Hematopoietic multipotent progenitor cell treated with erythropoietin and hydrocortisone succinate and interleukin-3 and kit ligand, for 17 days (in vitro differentiated cells): ENCODE measurements at regions not wholly inside any gene's neighbourhood (a gene's known extent, or its start where the extent isn't known, plus 50 kb on each side); places are given as distances from the start of the nearest gene placed in this dataset.

Experiments
- DNase-seq: peaks from one replicate; pipeline ENCODE4 v3.0.0-alpha.2; 2015; ENCODE audit warnings: low spot score

DNA sequence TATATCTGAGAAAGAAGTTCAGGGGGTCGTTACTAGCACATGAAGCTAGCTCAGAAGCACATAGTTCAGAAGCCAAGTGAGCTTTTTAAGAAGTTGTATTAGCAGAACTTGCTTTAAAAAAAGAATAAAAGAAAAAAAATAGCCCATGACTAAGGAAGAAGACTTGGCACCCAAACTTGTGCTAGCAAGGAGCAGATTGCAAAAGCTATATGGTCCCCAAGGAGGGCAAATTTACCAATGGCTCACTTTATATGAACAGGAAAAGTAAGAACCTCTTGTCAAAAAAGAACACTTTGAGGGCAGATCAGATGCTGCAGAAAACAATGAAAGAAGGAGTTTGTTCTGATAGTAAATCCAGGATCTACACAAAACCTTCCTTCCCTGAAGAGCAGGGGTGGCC is 486.5 kb upstream of the ACVR2A start:
- DNase-seq, result no peak

DNA sequence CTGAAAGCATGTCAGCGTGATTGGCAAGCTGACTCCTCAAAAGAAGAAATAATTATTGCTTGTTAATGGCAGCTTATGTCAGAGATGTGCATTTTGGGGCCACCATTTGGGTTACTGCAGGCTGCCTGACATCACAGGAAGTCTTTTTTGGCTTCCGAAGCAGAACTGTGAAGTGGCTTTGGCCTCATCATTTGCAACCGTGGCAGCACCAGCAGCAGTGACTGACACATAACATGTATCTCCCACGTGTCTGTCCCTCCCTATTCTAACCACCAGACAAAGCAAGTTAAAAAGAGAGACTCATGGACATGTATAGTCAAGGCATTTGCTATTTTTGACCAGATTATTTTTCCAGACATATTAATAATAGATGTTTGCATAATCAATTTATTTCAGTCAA is 488.7 kb upstream of the ACVR2A start:
- no peak for DNase-seq

DNA sequence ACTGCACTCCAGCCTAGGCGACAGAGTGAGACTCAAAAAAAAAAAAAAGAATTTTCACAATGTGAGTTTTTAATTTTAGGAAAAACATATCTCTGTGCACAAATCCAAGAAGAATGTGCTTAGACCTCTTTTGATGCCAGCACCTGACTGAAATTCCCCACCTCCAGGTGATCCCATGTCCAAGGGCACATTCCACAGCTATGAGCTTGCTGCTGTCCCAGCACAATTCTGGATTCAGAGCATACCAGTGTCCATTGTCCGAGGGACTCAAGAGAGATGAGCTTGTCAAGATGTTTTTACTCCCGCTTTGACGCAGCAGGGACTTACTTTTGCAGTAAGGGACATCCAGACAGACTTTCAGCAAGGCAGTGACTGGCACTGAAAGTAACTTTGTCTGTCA is 489.1 kb upstream of the ACVR2A start:
- no peak for DNase-seq

DNA sequence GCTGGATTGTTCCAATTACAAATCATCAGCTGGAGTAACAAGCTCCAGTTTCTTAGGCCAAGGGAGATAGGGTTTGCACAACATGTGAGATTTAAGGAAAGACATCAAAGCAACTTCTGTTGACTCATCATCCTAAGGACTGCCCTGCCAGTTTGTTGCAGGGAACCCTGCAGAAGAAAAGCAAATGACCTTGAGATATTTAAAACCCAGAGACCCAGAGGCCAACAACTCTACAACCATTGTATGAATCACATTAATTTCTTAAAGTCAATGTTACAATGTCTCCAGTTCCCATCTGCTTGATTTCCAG is 491.8 kb upstream of the ACVR2A start:
- DNase-seq, result no peak

DNA sequence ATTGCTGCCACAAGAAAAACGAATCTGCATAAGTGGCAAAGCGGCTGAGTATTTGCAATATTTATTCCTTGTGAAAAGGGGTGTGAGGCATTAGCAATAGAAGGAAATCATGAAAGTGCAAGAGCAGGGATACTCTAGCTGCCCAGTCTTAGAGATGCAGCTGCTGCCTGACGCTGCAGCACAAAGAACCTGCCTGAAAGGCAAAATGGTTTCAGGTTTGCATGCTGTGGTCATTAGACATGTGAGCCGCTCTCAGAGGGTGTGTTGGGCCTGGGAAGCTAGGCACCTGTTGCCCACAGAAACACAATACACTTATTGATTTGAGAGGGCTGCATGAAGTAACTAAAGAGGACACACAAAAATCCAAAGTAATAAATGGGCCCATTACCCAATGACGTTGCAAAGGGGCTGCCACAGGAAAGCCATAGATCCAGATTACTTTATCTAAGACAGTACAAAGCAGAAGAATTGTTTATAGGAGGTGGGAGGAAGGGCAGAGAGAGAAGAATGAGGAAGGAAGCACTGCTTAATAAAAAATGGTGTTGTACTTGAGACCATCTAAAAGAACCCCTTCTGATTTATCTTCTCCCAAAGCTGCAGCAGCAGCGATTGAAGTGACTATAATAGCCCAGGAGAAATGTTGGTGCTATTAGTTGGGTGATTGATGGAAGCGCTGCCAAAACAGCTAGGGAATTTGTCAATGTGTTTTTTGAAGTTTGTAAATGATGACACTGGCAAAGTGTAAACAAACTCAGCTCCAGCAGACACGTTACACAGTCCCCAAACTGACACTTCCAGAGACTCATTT is 492.4 kb upstream of the ACVR2A start:
- no peak for DNase-seq

DNA sequence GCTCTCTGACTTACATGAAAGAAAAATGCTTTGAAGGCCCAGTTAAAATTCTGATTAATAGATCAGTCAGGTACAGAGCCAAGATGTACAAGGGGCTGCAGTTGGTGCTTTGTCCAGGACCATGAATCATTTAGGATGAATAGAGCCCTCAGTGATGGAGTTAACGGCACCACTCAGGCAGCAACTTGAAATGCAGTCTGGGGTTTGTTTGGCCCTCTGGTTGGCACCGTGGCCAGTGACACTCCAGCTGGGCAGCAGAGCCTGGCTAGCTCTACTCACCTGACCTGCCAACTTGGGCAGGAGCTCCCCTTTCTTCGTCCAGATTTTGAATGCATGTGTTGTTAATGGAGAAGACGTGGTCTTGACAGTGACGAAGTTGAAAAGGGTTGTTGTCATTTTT is 493.0 kb upstream of the ACVR2A start:
- no peak for DNase-seq

DNA sequence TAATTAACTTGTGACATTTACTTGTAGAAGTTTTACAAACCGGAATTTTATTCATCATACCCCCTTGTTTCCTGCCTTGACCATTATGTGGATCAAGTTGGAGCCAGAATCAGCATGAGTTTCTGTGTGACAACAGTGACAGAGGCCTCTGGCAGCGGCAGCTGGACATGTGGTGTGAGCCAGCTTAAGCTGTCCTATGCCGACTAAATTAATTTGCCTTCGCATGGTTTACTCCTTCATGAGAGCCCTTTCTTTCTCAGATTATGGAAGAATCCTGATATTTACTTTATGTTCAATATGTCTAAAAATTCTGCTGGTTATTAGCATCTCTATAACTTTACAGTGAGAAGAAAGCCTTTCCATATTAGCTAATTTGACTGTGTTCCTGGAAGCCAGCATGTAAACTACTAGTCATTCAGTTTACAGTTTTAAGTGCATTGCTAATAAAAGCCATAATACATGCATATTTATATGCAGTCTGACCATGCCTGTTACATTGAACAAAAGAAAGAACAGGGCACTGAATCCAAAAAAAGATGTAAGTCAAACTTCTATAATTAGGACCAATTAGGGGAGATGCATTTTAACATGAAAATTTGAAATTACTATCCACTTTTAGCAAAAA is 495.8 kb upstream of the ACVR2A start:
- no peak for DNase-seq

DNA sequence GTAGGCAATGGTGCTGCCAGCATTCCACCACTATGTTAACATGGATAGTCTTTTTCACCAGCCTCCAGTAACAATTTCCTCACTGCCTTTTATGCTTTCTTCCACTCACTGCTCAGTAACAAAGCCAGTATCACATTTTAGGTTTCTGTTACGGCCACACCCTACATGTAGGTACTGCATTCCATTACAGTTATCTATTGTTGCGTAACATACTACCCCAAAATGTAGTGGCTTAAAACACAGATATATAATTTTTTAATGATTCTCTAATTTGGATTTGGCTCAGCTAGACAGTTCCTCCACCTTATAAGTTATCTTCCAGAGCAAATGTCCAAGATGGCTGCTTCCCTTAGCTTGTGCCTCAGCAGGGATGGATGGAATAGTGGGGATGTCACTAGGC is 498.7 kb upstream of the ACVR2A start:
- DNase-seq, result no peak

DNA sequence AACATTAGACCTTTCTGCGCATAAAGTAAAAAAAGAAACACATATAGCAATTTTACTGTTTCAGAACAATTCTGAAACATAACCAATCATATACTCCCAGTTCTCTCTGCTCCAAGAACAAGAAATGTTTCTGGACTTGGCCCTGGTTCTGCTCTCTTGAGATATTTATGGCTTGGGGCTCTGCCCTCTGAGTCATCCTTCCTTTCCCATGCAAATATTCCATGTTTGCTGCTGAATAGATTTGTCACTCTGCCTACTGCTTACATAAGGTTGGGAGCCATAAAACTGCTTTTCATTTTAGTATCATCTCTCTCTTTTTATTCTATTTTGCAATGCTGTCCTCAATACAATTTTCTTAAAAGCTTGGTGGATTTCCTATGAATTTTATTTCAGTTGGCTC is 499.6 kb upstream of the ACVR2A start:
- DNase-seq, result no peak

DNA sequence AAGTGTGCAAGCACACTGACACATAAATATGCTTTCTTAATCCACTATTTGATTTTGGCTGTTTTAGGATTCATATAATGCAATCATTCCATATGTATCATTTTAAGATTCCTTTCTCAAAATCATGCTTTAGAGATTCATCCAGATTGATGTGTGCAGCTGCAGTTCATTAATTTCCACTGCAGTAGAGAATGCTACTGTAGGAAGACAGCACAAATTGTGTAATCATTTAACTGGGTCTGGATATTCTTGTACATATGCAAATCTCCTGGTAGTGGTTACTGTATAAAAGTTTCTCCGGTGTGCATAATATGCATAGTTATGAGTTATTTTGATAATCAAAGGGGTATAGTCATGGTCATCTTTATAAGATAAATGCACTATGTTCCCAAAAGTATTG is 502.5 kb upstream of the ACVR2A start:
- no peak for DNase-seq

DNA sequence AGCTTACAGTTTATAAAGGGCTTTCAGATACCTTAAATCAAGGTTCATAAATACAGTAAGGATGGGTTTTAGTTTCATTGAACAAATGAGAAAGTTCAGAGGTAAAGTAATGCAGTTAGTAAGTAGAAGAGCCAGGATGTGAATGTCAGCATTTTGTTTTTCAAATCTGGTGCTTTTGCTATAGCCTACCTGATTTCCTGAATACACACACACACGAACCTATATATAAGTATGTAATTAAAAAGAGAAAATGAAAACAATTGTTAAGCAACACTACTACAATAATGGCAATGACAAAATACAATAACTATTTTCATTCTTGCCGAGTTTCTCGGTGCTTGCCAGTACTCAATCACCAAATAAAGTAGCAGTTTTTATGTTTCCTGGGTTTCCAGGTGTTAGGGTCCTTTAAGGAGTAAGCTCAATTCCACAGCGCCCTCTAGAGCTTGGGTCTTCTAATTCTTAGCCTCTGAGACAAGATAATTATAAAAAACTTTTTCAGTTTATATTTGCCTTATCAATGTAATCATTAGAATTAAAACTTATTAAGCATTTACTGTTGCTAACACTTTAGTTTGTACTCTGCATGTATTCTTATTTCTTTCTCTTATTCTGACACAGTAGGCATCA is 512.9 kb upstream of the ACVR2A start:
- no peak for DNase-seq

DNA sequence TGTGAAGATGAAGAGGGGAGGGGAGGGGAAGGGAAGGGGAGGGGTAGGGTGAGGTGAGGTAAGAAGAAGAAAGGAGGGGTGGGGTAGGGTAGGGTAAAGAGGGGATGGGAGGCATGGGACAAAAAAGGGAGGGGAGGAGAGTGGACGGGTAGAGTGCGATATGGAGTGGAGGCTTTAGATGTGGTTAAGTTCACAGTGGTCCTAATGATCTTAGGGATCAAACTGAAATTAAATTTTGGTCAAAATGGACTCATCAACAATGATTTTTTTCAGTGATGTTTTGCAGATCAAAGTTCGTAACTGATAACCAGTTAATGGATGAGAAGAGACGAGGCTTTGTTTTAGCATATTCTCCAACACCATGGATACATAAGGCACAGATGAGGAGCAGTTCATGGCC is 513.9 kb upstream of the ACVR2A start:
- DNase-seq, result no peak

DNA sequence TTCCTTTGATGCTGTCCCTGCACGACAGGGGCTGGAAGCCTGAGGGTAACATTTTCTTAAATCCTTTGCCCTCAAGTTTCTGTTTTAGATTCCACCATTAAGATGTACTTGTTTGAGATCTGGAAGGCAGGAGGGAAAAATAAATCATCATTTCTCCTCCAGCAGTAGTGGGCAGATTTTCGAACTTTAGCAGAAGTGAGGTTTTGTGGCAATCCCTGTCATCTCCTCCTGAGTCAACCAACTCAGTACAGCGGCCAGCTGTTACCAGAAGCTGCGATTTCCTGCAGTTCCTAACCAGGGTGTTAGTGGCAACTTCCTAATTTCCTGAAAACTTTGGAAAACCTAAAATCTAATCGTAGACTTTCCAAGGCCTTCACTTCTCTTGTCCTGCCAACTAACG is 517.2 kb upstream of the ACVR2A start:
- no peak for DNase-seq

DNA sequence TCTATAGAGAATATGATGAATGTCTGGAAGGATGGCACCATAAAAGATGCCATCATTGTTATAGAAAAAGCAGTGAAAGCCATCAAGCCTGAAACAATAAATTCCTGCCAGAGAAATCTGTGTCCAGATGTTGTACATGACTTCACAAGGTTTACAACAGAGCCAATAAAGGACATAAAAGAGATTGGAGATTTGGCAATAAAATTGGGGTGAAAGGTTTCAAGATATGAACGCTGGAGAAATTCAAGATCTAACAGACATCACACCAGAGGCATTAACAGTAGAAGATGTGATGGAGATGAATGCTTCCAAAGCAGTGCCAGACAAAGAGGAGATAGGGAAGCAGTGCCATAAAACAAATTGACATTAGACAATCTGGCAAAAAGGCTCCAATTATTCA is 518.8 kb upstream of the ACVR2A start:
- DNase-seq, result no peak

DNA sequence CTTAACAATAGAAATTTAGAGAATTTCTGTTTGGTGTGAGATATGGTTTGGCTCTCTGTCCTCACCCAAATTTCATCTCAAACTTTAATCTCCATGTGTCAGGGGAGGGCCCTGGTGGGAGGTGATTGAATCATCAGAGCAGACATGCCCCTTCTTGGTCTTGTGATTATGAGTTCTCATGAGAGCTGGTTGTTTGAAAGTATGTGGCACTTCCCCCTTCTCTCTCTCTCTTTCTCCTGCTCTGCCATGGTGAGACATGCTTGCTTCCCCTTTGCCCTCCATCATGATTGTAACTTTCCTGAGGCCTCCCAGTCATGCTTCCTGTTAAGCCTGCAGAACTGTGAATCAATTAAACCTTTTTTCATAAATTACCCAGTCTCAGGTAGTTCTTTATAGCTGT is 524.7 kb upstream of the ACVR2A start:
- DNase-seq, result no peak

DNA sequence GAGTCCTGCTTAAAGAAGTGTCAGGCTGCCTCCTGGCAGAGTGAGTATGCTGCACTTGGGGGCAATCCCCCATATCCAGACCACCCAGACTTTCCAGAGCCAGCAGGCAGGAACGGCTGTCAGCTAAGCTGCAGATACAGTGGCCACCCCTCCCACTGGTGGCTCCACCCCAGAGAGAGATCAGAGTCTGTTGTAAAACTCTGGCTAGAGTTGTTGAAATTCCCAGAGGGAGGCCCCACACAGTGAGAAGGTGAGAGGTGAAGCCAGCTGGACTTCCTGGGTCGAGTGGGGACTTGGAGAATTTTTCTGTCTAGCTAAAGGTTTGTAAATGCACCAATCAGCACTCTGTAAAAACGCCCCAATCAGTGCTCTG is 533.8 kb upstream of the ACVR2A start:
- DNase-seq, result no peak

DNA sequence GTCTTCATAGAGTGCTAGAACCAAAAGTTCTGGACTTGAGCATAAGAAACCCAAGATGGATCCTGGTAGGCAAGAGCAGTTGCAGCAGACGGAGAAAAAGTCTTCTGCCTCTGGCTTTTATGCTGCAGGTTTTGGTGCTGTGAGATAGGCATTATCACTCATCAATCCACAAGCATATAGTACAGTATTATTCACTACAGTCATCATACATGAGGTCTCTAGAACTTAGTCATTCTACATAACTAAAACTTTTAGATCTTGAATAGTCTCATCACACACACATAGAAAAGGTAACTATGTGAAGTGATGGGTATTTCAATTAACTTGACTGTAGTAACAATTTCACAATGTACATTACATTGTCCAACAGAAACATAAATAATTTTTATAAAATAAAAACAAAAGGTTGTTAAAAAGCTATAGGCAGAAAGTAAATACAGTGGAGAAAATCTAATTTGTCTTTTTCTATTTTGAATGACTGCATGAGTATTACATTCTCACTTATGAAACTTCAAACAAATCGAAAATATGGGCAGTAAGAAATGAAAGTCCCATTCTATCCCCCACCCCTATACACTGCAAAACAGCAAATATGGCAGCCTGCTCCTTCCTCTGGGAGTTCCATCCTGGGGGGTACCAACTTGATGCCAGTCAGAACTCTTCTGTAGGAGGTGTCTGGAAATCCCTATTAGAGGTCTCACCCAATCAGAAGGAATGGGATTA is 534.3 kb upstream of the ACVR2A start:
- DNase-seq, result no peak

DNA sequence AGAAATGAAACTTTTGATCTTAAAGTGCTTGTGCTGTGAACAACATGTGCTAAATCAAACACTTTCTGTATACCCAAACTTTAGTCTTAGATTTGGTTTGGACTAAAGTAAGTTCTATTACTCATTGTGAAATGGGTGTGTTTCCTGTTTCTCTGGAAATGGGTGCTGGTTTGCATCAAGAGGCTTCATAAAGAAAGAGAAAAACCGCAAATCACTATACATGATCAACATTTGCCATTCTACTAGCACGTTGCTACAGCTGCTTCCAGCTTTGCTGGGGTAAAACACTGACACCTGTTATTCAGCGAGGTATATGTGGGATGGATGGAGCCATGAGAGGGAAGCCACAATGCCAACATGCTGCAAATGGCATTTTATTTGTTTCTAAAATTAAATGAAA is 547.0 kb upstream of the ACVR2A start:
- no peak for DNase-seq

DNA sequence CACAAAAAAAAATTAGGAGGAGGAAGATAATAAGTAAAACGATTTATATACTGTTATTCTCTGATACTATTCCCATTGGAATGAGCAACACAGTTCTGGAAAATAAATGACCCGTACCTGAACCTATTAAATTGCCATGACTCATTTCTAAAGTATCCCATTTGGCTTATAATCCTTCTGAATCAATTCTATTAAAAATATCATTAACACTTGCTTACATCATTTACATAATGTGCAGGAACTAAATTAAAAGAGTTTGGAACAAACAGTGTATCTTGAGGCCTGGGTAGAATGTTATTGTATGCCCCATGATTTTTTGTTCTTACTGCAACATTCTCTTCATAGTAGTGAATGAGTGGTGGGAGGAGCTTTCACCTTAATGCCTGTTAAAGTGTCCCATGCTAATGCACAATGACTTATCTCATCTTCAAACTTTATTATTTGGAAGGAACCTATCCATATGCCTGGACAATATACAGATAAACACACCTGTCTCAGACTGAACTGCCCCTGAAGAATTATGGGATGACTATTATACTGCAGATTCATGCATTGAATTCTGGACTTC is 549.9 kb upstream of the ACVR2A start:
- no peak for DNase-seq

DNA sequence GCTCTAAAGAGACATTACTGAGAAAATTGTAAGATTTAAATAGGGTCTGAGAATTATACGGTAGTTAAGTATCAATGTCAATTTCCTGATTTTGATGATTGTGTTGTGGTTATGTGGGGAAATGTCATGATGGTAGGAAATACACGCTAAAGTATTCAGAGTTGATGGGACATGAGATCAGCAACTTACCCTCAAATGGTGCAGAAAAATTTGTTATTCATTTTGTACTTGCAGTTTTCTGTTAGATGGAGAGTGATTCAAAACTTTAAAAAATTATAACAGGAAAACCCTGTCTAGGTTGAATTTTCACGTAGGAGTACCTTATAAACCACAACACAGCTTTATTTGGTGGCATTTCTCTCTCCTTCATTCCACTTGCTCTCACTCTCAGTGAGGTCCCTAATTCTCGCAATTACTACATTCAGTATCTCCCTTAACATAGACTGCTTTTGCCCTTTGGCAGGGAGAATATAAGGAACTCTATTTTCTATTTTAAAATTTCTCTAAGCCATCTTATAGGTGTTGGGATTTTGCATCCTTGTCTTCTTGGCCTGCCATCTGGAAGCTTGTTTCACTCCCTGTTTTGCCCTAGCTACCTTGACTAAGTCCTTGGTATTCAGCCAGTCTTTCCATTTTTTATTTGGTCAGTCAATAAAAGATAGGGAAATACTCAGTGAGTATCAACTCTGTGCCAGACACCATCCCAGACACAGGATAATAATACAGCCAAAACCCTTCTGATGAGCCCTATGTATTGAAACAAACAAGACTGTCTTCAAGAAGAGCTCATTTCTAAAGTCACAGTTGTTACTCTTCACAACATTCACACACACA is 550.6 kb upstream of the ACVR2A start:
- DNase-seq, result no peak

DNA sequence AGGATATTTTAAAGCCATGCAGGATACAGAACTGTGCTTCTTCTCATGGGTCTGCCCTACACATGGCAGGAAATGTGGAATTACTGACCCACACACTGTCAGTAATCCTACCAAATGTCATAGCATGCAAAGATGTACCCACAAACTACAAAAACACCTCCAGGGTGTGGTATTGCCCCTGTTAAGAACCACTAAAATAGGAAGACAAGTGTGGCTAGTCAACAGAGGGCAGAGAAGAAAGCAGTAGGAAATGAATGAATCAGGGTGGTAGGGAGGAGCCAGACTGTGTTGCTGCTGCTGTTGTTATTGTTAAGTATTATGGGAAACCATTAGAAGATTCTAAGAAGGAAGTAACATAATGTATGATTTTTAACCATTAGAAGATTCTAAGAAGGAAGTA is 556.7 kb upstream of the ACVR2A start:
- no peak for DNase-seq

DNA sequence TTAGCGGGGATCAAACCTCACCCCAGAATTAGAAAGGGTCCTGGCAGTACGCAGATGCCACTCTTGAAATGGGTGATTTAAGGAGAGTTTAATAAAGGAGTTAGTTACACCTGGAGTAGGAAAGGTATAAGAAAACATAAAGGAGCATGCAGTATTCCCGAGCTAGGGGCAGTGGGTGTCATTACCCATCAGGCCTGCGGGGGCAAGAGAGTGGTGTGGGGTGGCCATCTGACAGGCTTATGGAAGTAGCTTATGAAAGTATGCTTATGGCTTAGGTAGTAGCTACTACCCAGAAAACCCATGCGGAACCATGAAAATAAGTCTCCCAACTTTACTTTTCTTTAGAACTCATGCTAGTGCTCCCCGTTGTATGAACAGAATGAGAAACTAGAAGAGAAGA is 568.9 kb upstream of the ACVR2A start:
- no peak for DNase-seq
